ENCODE measurements at regions not wholly inside any gene's neighbourhood (a gene's known extent, or its start where the extent isn't known, plus 50 kb on each side); places are given as distances from the start of the nearest gene placed in this dataset.

- TF ChIP-seq POLR2A (IDR thresholded peaks at IDR 0.05; ENCODE audit: low read depth, low read length) (no peak), POLR2AphosphoS5 (IDR thresholded peaks at IDR 0.05; ENCODE audit: low read depth, low read length) (no peak)
Measured at GRCh38 chr5:100965291-100965690, 62.2 kb upstream of the ST8SIA4 start.
